ENCODE measurements at regions not wholly inside any gene's neighbourhood (a gene's known extent, or its start where the extent isn't known, plus 50 kb on each side); places are given as distances from the start of the nearest gene placed in this dataset.

- TF ChIP-seq POLR2AphosphoS5 (IDR thresholded peaks at IDR 0.05) (no peak), CTCF (IDR thresholded peaks at IDR 0.05) (no peak), EP300 (IDR thresholded peaks at IDR 0.05) (no peak)
Observed at GRCh38 chr14:99344051-99344758, 72.2 kb upstream of the BCL11B start.

Data from esophagus muscularis mucosa (tissue), 4 donors.